GM12878 (cell line): ENCODE measurements at regions not wholly inside any gene's neighbourhood (a gene's known extent, or its start where the extent isn't known, plus 50 kb on each side); places are given as distances from the start of the nearest gene placed in this dataset.

ENCODE experiments used
- ATAC-seq: fragments of 200-7000 bp; cut with Tn5 transposase; 3 replicates; pipeline ENCODE4 v1.9.1; 2020; ENCODE audit warnings: mild to moderate bottlenecking, moderate library complexity
- BruUV-seq: library from RNA; stranded (reverse); fragments of 400-500 nt; replicated peaks from 2 replicates; lab custom pipeline; 2021; lab: Mats Ljungman, UMichigan
- CTCF ChIA-PET: fragments of 300-600 bp; sonication (Branson Sonifier 250); formaldehyde crosslinking; extraction: SDS; loops from one replicate; lab custom pipeline; 2021; ENCODE audit warnings: inconsistent platforms; lab: Yijun Ruan, JAX
- POLR2A ChIA-PET: fragments of 350-600 bp; formaldehyde crosslinking; extraction: SDS; loops from one replicate; lab custom pipeline; 2021; ENCODE audit warnings: inconsistent platforms; lab: Charles Lee
- RAD21 ChIA-PET: fragments of 300-600 bp; sonication (Branson Sonifier 250); formaldehyde crosslinking; loops from one replicate; lab custom pipeline; 2023; ENCODE audit warnings: antibody characterized with exemption; ENCODE audit not compliant: unreplicated experiment; lab: Charles Lee
- SMC1A ChIA-PET: fragments of 300-600 bp; sonication (Branson Sonifier 250); formaldehyde crosslinking; loops from one replicate; lab custom pipeline; 2023; ENCODE audit not compliant: unreplicated experiment, uncharacterized antibody; lab: Charles Lee
- DNase-seq: peaks from one replicate; pipeline ENCODE4 v3.0.0-alpha.2; 2011; ENCODE audit warnings: low read depth, low spot score
- FAIRE-seq: peaks from 3 replicates; lab custom pipeline; 2011; peaks lifted over from hg19 to GRCh38; lab: Jason Lieb, UNC
- H2AFZ ChIP-seq: 2 replicates; pipeline ENCODE4 v1.6.0; 2011; ENCODE audit warnings: low read depth, low read length, control low read depth; ENCODE audit not compliant: control insufficient read depth
- H3K27ac ChIP-seq: 2 replicates; pipeline ENCODE4 v1.5.1; 2011; ENCODE audit warnings: control low read depth; ENCODE audit not compliant: control insufficient read depth, insufficient read depth
- H3K27me3 ChIP-seq, 2 experiments: replicated peaks in 1 of 2; 2 replicates each; pipeline versions ENCODE4 v1.6.0 to v1.6.1; 2011; ENCODE audit warnings: low read length in 1 of 2; ENCODE audit not compliant: control insufficient read depth in 2 of 2, insufficient read depth in 2 of 2
- H3K36me3 ChIP-seq, 2 experiments: 2 replicates each; pipeline ENCODE4 v1.5.1; 2011; ENCODE audit warnings: low read length in 1 of 2; ENCODE audit not compliant: control insufficient read depth in 2 of 2, insufficient read depth in 2 of 2
- H3K4me1 ChIP-seq: 2 replicates; pipeline ENCODE4 v1.6.1; 2011; ENCODE audit warnings: mild to moderate bottlenecking, low read length, moderate library complexity, mixed read lengths; ENCODE audit not compliant: control insufficient read depth, insufficient read depth
- H3K4me2 ChIP-seq: 2 replicates; pipeline ENCODE4 v1.6.0; 2011; ENCODE audit warnings: control low read depth; ENCODE audit not compliant: control insufficient read depth, insufficient read depth
- H3K4me3 ChIP-seq: fragments of 200-600 bp; sonication (generic); 2 replicates; pipeline ENCODE4 v1.5.1; 2016
- H3K79me2 ChIP-seq: 2 replicates; pipeline ENCODE4 v1.6.0; 2011; ENCODE audit warnings: low read length; ENCODE audit not compliant: control insufficient read depth, insufficient read depth
- H3K9ac ChIP-seq: 2 replicates; pipeline ENCODE4 v1.8.0; 2011; ENCODE audit warnings: low read length, control low read depth, mixed read lengths; ENCODE audit not compliant: control insufficient read depth, insufficient read depth
- H3K9me3 ChIP-seq: replicated peaks from 3 replicates; pipeline ENCODE4 v1.5.1; 2011; ENCODE audit warnings: mild to moderate bottlenecking, low read length; ENCODE audit not compliant: control insufficient read depth, insufficient read depth
- H4K20me1 ChIP-seq: 2 replicates; pipeline ENCODE4 v1.6.0; 2011; ENCODE audit not compliant: control insufficient read depth, insufficient read depth
- ATF7 ChIP-seq: fragments of 450-650 bp; IDR thresholded peaks from 2 replicates; pipeline ENCODE4 v1.6.1; 2016; ENCODE audit warnings: low read depth, mild to moderate bottlenecking
- CBX5 ChIP-seq: sonication (generic); IDR thresholded peaks from 2 replicates; pipeline ENCODE4 v1.6.1; 2016; ENCODE audit warnings: low read depth, moderate library complexity, mild to moderate bottlenecking, inconsistent platforms
- CHD2 ChIP-seq: IDR thresholded peaks from 2 replicates; pipeline ENCODE4 v1.6.1; 2011; ENCODE audit warnings: low read depth, low read length, improper control_type of control experiment, borderline replicate concordance
- GABPA ChIP-seq: IDR thresholded peaks from 2 replicates; pipeline ENCODE4 v1.6.1; 2014; ENCODE audit warnings: antibody characterized with exemption, low read depth, mild to moderate bottlenecking, inconsistent platforms
- HDGF ChIP-seq: fragments of 450-650 bp; IDR thresholded peaks from 2 replicates; pipeline ENCODE4 v1.6.1; 2016; ENCODE audit warnings: antibody characterized with exemption
- IKZF1 ChIP-seq: fragments of 450-650 bp; conservative IDR thresholded peaks from 2 replicates; pipeline ENCODE4 v1.6.1; 2017; ENCODE audit warnings: antibody characterized with exemption, mild to moderate bottlenecking
- MYC ChIP-seq: IDR thresholded peaks from 2 replicates; pipeline ENCODE4 v1.6.1; 2011; ENCODE audit warnings: mild to moderate bottlenecking, low read length, moderate library complexity, inconsistent platforms; ENCODE audit not compliant: insufficient read depth, insufficient replicate concordance, insufficient read length, severe bottlenecking
- NFIC ChIP-seq: IDR thresholded peaks from 2 replicates; pipeline ENCODE4 v1.6.1; 2012; ENCODE audit warnings: low read depth, mild to moderate bottlenecking, inconsistent platforms, low read length, moderate library complexity
- PAX5 ChIP-seq: IDR thresholded peaks from 2 replicates; pipeline ENCODE4 v1.6.1; 2011; ENCODE audit warnings: low read depth, low read length, borderline replicate concordance
- POU2F2 ChIP-seq: IDR thresholded peaks from 3 replicates; pipeline ENCODE4 v1.6.1; 2011; ENCODE audit warnings: low read depth, mild to moderate bottlenecking, low read length, borderline replicate concordance
- SP1 ChIP-seq: IDR thresholded peaks from one replicate; pipeline ENCODE4 v1.6.1; 2011; ENCODE audit warnings: low read depth, low read length
- SREBF2 ChIP-seq: IDR thresholded peaks from 2 replicates; pipeline ENCODE4 v1.6.1; 2012; ENCODE audit warnings: mild to moderate bottlenecking, low read length
- TARDBP ChIP-seq: IDR thresholded peaks from 2 replicates; pipeline ENCODE4 v1.6.1; 2016; ENCODE audit warnings: borderline replicate concordance
- YY1 ChIP-seq: IDR thresholded peaks from 2 replicates; pipeline ENCODE4 v1.6.1; 2011; ENCODE audit warnings: low read depth, mild to moderate bottlenecking, low read length
- ZBED1 ChIP-seq: IDR thresholded peaks from 2 replicates; pipeline ENCODE4 v1.6.1; 2016; ENCODE audit warnings: borderline replicate concordance
- ZNF24 ChIP-seq: fragments of 450-650 bp; IDR thresholded peaks from 2 replicates; pipeline ENCODE4 v1.6.1; 2017; ENCODE audit warnings: antibody characterized with exemption, mild to moderate bottlenecking
- ZNF274 ChIP-seq: IDR thresholded peaks from one replicate; pipeline ENCODE4 v1.8.0; 2011; ENCODE audit not compliant: insufficient read length, insufficient read depth
- WGBS: methylation state at CpG from one replicate; pipeline ENCODE4 v1.1.6; 2016; ENCODE audit warnings: low lambda C conversion rate; ENCODE audit not compliant: insufficient replicate concordance, insufficient coverage; ENCODE audit errors: missing lambda C conversion rate; 5-methylcytosine and 5-hydroxymethylcytosine counted together
- in situ Hi-C: fragments of 300-500 bp; cut with MboI; formaldehyde crosslinking; loops from 9 replicates; pipeline ENCODE4 v1.14.3; 2018; ENCODE audit warnings: mixed read lengths
- intact Hi-C: fragments of 100-400 bp; cut with micrococcal nuclease; formaldehyde crosslinking; loops from one replicate; pipeline ENCODE4 v1.14.2; 2022; ENCODE audit not compliant: unreplicated experiment
- TF ChIP-seq, protein P1 (sequence below): fragments of 450-650 bp; IDR thresholded peaks from 2 replicates; pipeline ENCODE4 v1.6.1; 2014; ENCODE audit warnings: mild to moderate bottlenecking
- TF ChIP-seq, protein P2 (sequence below): IDR thresholded peaks from 2 replicates; pipeline ENCODE4 v1.6.1; 2012; ENCODE audit warnings: low read depth, low read length, improper control_type of control experiment

DNA sequence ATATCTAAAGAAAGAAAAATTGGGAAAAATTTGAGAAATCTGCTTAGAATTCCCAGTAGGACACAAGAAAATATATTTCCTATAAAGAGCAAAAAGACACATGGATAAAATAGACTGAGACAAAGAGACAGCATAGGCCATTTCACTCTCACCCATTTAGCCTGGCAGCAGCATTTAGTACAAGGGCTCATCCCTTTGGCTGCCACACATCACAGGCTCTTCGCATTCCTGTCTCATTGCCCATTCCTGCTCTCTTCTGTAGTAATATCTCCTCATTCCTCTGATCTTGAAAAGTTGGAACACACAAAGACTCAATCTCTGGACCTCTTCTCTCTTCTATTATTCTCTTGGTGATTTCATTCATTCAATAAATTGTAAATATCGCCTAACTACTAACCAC, 162.6 kb downstream of the SOX11 start (continued):
- TF ChIP-seq, protein P1, sequence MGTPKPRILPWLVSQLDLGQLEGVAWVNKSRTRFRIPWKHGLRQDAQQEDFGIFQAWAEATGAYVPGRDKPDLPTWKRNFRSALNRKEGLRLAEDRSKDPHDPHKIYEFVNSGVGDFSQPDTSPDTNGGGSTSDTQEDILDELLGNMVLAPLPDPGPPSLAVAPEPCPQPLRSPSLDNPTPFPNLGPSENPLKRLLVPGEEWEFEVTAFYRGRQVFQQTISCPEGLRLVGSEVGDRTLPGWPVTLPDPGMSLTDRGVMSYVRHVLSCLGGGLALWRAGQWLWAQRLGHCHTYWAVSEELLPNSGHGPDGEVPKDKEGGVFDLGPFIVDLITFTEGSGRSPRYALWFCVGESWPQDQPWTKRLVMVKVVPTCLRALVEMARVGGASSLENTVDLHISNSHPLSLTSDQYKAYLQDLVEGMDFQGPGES: no peak

DNA sequence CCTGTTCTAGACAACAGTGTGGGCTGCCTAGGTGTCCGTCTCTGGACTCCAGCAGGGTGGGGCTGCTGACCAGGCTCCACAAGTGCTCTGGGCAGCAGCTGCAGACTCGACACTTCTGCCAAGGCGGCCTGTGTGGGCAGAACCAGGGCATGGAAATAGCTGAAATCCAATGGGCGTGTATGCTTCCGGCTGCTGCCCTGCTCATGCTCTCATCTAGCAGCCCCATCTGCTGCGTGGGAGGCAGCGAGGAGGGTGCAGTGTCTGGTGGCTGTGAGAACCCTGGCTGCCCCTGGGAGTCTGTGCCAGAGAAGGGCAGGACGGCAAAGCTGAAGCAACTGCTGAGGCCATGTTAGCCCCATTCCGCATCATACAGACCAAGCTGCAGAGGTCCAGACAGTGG, 174.9 kb downstream of the SOX11 start:
- no peak overlapping the region for H3K4me2 ChIP-seq
- ChIA-PET POLR2A (no interaction called here), RAD21 (no interaction called here), SMC1A (no interaction called here), CTCF (no interaction called here)
- no peaks in the 10 kb centered on the region for H3K27me3 ChIP-seq
- no peak overlapping the region for H3K9ac ChIP-seq
- no peaks in the 10 kb centered on the region for H4K20me1 ChIP-seq
- H3K9me3 ChIP-seq: no peaks in the 10 kb centered on the region
- no TSS peak for BruUV-seq
- TF ChIP-seq POU2F2 (no peak), CBX5 (no peak), ATF7 (no peak), ZNF274 (no peak)
- H2AFZ ChIP-seq: no peak overlapping the region
- no peaks in the 10 kb centered on the region for H3K79me2 ChIP-seq
- no peak overlapping the region for H3K4me3 ChIP-seq
- intact Hi-C loops (no loop called here), in situ Hi-C loops (no loop called here)
- no peaks in the 10 kb centered on the region for H3K36me3 ChIP-seq
- H3K4me1 ChIP-seq: no peaks in the 10 kb centered on the region
- ATAC-seq: no peak
- no peak for DNase-seq
- no peak for FAIRE-seq
- WGBS: 39% methylated on average over 9 of the region's 9 CpGs
- H3K27ac ChIP-seq: no peak overlapping the region

DNA sequence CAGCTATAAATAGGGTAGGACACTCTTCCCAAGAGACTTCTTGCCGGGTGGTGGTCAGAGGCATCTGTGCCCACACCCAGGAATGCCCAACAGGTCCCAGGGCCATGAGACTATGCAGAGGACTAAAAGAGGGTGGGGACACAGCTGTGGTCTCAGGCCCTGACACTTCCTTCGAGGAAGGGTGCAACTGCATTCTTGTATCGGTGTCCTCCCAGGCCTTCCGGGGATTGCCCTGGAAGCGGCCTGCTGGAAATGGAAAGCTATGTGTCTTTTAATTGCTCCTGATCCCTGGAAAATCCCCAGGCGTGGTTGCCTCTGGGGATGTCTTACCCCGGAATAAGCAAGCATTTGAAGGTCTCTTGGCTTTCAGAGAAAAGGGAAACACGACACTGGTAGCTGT, 176.7 kb downstream of the SOX11 start:
- ChIA-PET CTCF (no interaction called here), RAD21 (interaction anchor here (0.6 kb wide), 1 partner anchor 1684 kb away, joined by 3 read pairs; no protein-coding TSS in a partner anchor), POLR2A (no interaction called here), SMC1A (interaction anchor here (1.1 kb wide), 1 partner anchor 18 kb away, joined by 3 read pairs; no protein-coding TSS in a partner anchor)
- H3K4me1 ChIP-seq: no peaks in the 10 kb centered on the region
- in situ Hi-C loops (no loop called here), intact Hi-C loops (no loop called here)
- no peaks in the 10 kb centered on the region for H3K79me2 ChIP-seq
- no peaks in the 10 kb centered on the region for H3K9me3 ChIP-seq
- DNase-seq (no peak), ATAC-seq (no peak), FAIRE-seq (no peak)
- H3K4me2 ChIP-seq: no peak overlapping the region
- no peak overlapping the region for H2AFZ ChIP-seq
- no peak overlapping the region for H3K9ac ChIP-seq
- no peaks in the 10 kb centered on the region for H3K27me3 ChIP-seq
- H3K27ac ChIP-seq: no peak overlapping the region
- no peak overlapping the region for H3K4me3 ChIP-seq
- WGBS: 17% methylated on average over 8 of the region's 8 CpGs
- BruUV-seq: no TSS peak
- H4K20me1 ChIP-seq: no peaks in the 10 kb centered on the region
- H3K36me3 ChIP-seq: no peaks in the 10 kb centered on the region
- no peak for TF ChIP-seq NFIC
- no peak for TF ChIP-seq HDGF
- no peak for TF ChIP-seq GABPA
- no peak for TF ChIP-seq ZNF24
- no peak for TF ChIP-seq CHD2
- no peak for TF ChIP-seq PAX5
- TF ChIP-seq, protein P2, sequence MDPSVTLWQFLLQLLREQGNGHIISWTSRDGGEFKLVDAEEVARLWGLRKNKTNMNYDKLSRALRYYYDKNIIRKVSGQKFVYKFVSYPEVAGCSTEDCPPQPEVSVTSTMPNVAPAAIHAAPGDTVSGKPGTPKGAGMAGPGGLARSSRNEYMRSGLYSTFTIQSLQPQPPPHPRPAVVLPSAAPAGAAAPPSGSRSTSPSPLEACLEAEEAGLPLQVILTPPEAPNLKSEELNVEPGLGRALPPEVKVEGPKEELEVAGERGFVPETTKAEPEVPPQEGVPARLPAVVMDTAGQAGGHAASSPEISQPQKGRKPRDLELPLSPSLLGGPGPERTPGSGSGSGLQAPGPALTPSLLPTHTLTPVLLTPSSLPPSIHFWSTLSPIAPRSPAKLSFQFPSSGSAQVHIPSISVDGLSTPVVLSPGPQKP: no peak
- no peak for TF ChIP-seq YY1
- no peak for TF ChIP-seq SP1
- TF ChIP-seq IKZF1: no peak
- TF ChIP-seq MYC: no peak
- no peak for TF ChIP-seq TARDBP
- no peak for TF ChIP-seq ZBED1
- no peak for TF ChIP-seq SREBF2
